Nephron progenitor cell (in vitro differentiated cells): ENCODE measurements at regions not wholly inside any gene's neighbourhood (a gene's known extent, or its start where the extent isn't known, plus 50 kb on each side); places are given as distances from the start of the nearest gene placed in this dataset.

ENCODE experiments used
- DNase-seq: peaks from one replicate; pipeline ENCODE4 v3.0.0; 2021
- H3K27ac Mint-ChIP-seq: 2 replicates; pipeline ENCODE4 v1.8.0; 2021; ENCODE audit warnings: mild to moderate bottlenecking, moderate library complexity, mixed read lengths
- H3K27me3 Mint-ChIP-seq: 2 replicates; pipeline ENCODE4 v1.8.0; 2021; ENCODE audit warnings: mild to moderate bottlenecking, low read depth, mixed read lengths; ENCODE audit not compliant: poor library complexity
- H3K36me3 Mint-ChIP-seq: 2 replicates; pipeline ENCODE4 v1.8.0; 2021; ENCODE audit warnings: low read depth, mixed read lengths
- H3K4me1 Mint-ChIP-seq: 2 replicates; pipeline ENCODE4 v1.8.0; 2021; ENCODE audit warnings: mixed read lengths
- H3K4me3 Mint-ChIP-seq: 2 replicates; pipeline ENCODE4 v1.8.0; 2021; ENCODE audit warnings: mild to moderate bottlenecking, moderate library complexity, mixed read lengths
- H3K9me3 Mint-ChIP-seq: 2 replicates; pipeline ENCODE4 v1.8.0; 2021; ENCODE audit warnings: mild to moderate bottlenecking, moderate library complexity, mixed read lengths
- CTCF ChIP-seq: fragments of 200-600 bp; sonication (generic); IDR thresholded peaks from 2 replicates; pipeline ENCODE4 v1.5.0; 2021; ENCODE audit warnings: antibody characterized with exemption

GRCh38 chr3:159765860-159766294 is 222.8 kb upstream of the IL12A start:
- H3K27ac Mint-ChIP-seq = peak overlapping the region; percentile 74
- H3K4me3 Mint-ChIP-seq = peak overlapping the region; percentile 88
- no peaks in the 10 kb centered on the region for H3K36me3 Mint-ChIP-seq
- H3K9me3 Mint-ChIP-seq = no peaks in the 10 kb centered on the region
- no peak for DNase-seq
- H3K27me3 Mint-ChIP-seq = peaks cover 46% of the 10 kb centered on the region
- no peak for TF ChIP-seq CTCF
- H3K4me1 Mint-ChIP-seq = peaks cover 45% of the 10 kb centered on the region

- TF ChIP-seq CTCF = peak; percentile 43
Measured at GRCh38 chr3:159766563-159767185, 222.0 kb upstream of the IL12A start.

GRCh38 chr3:159770998-159771397 is 217.6 kb upstream of the IL12A start:
- Mint-ChIP-seq H3K27ac (no peak overlapping the region), H3K36me3 (no peaks in the 10 kb centered on the region), H3K4me1 (peaks cover 33% of the 10 kb centered on the region), H3K9me3 (no peaks in the 10 kb centered on the region), H3K27me3 (peaks cover 14% of the 10 kb centered on the region), H3K4me3 (no peak overlapping the region)
- no peak for DNase-seq
- no peak for TF ChIP-seq CTCF

More at GRCh38 chr3:159766563-159767185, 222.0 kb upstream of the IL12A start:
- H3K4me3 Mint-ChIP-seq = peak overlapping the region; percentile 88
- no peak for DNase-seq
- no peaks in the 10 kb centered on the region for H3K36me3 Mint-ChIP-seq
- H3K4me1 Mint-ChIP-seq = peaks cover 39% of the 10 kb centered on the region
- no peak overlapping the region for H3K27ac Mint-ChIP-seq
- H3K27me3 Mint-ChIP-seq = peaks cover 38% of the 10 kb centered on the region
- no peaks in the 10 kb centered on the region for H3K9me3 Mint-ChIP-seq

- TF ChIP-seq CTCF = no peak
- peaks cover 4% of the 10 kb centered on the region for H3K27me3 Mint-ChIP-seq
Measured at GRCh38 chr3:159771865-159772611, 216.6 kb upstream of the IL12A start.

GRCh38 chr3:159773706-159774105 is 214.9 kb upstream of the IL12A start:
- Mint-ChIP-seq H3K9me3 (no peaks in the 10 kb centered on the region), H3K4me3 (no peak overlapping the region), H3K27ac (no peak overlapping the region), H3K4me1 (peaks cover 22% of the 10 kb centered on the region), H3K36me3 (no peaks in the 10 kb centered on the region), H3K27me3 (no peaks in the 10 kb centered on the region)
- DNase-seq = no peak
- no peak for TF ChIP-seq CTCF

More at GRCh38 chr3:159771865-159772611, 216.6 kb upstream of the IL12A start:
- no peaks in the 10 kb centered on the region for H3K36me3 Mint-ChIP-seq
- no peak overlapping the region for H3K4me3 Mint-ChIP-seq
- H3K4me1 Mint-ChIP-seq = peaks cover 31% of the 10 kb centered on the region
- DNase-seq = no peak
- no peak overlapping the region for H3K27ac Mint-ChIP-seq
- H3K9me3 Mint-ChIP-seq = no peaks in the 10 kb centered on the region
